ENCODE measurements at regions not wholly inside any gene's neighbourhood (a gene's known extent, or its start where the extent isn't known, plus 50 kb on each side); places are given as distances from the start of the nearest gene placed in this dataset.

- no peak for TF ChIP-seq EZH2 (IDR thresholded peaks at IDR 0.05)
- no peak for TF ChIP-seq POLR2A (IDR thresholded peaks at IDR 0.05; ENCODE audit: borderline replicate concordance, extremely low read depth, insufficient read depth, insufficient read length)
Measured at GRCh38 chr5:84791730-84792129, 407.1 kb upstream of the EDIL3 start.

All from HCT116 (cell line).